Fibroblast of skin of left quadriceps (primary cell): ENCODE measurements at regions not wholly inside any gene's neighbourhood (a gene's known extent, or its start where the extent isn't known, plus 50 kb on each side); places are given as distances from the start of the nearest gene placed in this dataset.
"Not testable (repeated sequence)": the region's sequence is repeated elsewhere in the genome, so short reads cannot be mapped to it uniquely, and the experiment has no call there.

Experiments
- DNase-seq, 2 experiments: peaks; one replicate each; pipeline ENCODE4 v3.0.0-alpha.2; 2013; ENCODE audit warnings: low read depth in 2 of 2

- DNase-seq, result no peak
These were observed 115.2 kb upstream of the MDFIC start for GRCh38 chr7:114806590-114807162.

GRCh38 chr7:114812570-114812969 is 109.3 kb upstream of the MDFIC start:
- DNase-seq, result no peak

- no peak for DNase-seq
These were observed 108.3 kb upstream of the MDFIC start for GRCh38 chr7:114813624-114814023.

- DNase-seq, result not testable (repeated sequence)
These were observed 104.9 kb upstream of the MDFIC start for GRCh38 chr7:114817036-114817435.

GRCh38 chr7:114818501-114818900 is 103.4 kb upstream of the MDFIC start:
- DNase-seq, result peak; percentile 64 to 67

GRCh38 chr7:114819616-114820362 is 102.1 kb upstream of the MDFIC start:
- DNase-seq, result peak; percentile 97

GRCh38 chr7:114821030-114821900 is 100.6 kb upstream of the MDFIC start:
- peak; percentile 78 to 82 for DNase-seq

GRCh38 chr7:114822131-114822530 is 99.8 kb upstream of the MDFIC start:
- DNase-seq, result no peak

GRCh38 chr7:114822844-114823243 is 99.0 kb upstream of the MDFIC start:
- no peak for DNase-seq

GRCh38 chr7:114823290-114823689 is 98.6 kb upstream of the MDFIC start:
- DNase-seq, result no peak

- no peak for DNase-seq
These were observed 96.4 kb upstream of the MDFIC start for GRCh38 chr7:114825423-114825951.

- DNase-seq, result no peak
These were observed 90.9 kb upstream of the MDFIC start for GRCh38 chr7:114830952-114831351.

- DNase-seq, result no peak
These were observed 88.8 kb upstream of the MDFIC start for GRCh38 chr7:114832906-114833595.

- DNase-seq, result no peak
These were observed 86.6 kb upstream of the MDFIC start for GRCh38 chr7:114835303-114835702.

- no peak for DNase-seq
These were observed 86.0 kb upstream of the MDFIC start for GRCh38 chr7:114835861-114836260.

- peak in 1 of 2 experiments; percentile 38 for DNase-seq
These were observed 79.3 kb upstream of the MDFIC start for GRCh38 chr7:114842551-114843065.

- DNase-seq, result no peak
These were observed 78.8 kb upstream of the MDFIC start for GRCh38 chr7:114843102-114843501.

GRCh38 chr7:114851406-114852061 is 70.4 kb upstream of the MDFIC start:
- peak; percentile 66 to 73 for DNase-seq

GRCh38 chr7:114852293-114852692 is 69.6 kb upstream of the MDFIC start:
- peak; percentile 23 to 29 for DNase-seq

GRCh38 chr7:114853189-114853588 is 68.7 kb upstream of the MDFIC start:
- DNase-seq, result no peak

- DNase-seq, result no peak
These were observed 67.5 kb upstream of the MDFIC start for GRCh38 chr7:114854369-114854768.
